Epithelial cell of proximal tubule (primary cell): ENCODE measurements at regions not wholly inside any gene's neighbourhood (a gene's known extent, or its start where the extent isn't known, plus 50 kb on each side); places are given as distances from the start of the nearest gene placed in this dataset.
A peak's percentile ranks its signal among the peaks of the same experiment; 100 is the strongest.

Source experiments
- DNase-seq: peaks from one replicate; pipeline ENCODE4 v3.0.0-alpha.2; 2011; ENCODE audit warnings: low read depth
- H3K4me3 ChIP-seq: 2 replicates; pipeline ENCODE4 v1.5.1; 2011; ENCODE audit warnings: low read depth, mild to moderate bottlenecking, low read length
- CTCF ChIP-seq: conservative IDR thresholded peaks from 2 replicates; pipeline ENCODE4 v1.5.1; 2012; ENCODE audit warnings: low read depth, mild to moderate bottlenecking, low read length

GRCh38 chr2:107729440-107729839, 97.3 kb upstream of the RGPD4 start:
- no peak for TF ChIP-seq CTCF
- no peak overlapping the region for H3K4me3 ChIP-seq
- no peak for DNase-seq

- DNase-seq: no peak
- TF ChIP-seq CTCF: no peak
- no peak overlapping the region for H3K4me3 ChIP-seq
Measured at GRCh38 chr2:107730898-107731297, 95.8 kb upstream of the RGPD4 start.

GRCh38 chr2:107731435-107731834, 95.3 kb upstream of the RGPD4 start:
- TF ChIP-seq CTCF: no peak
- no peak overlapping the region for H3K4me3 ChIP-seq
- no peak for DNase-seq

- DNase-seq: no peak
- TF ChIP-seq CTCF: no peak
- no peak overlapping the region for H3K4me3 ChIP-seq
Measured at GRCh38 chr2:107735201-107735600, 91.5 kb upstream of the RGPD4 start.

- no peak for TF ChIP-seq CTCF
- DNase-seq: no peak
- no peak overlapping the region for H3K4me3 ChIP-seq
Measured at GRCh38 chr2:107737756-107738155, 88.9 kb upstream of the RGPD4 start.

GRCh38 chr2:107738266-107738665, 88.4 kb upstream of the RGPD4 start:
- no peak for TF ChIP-seq CTCF
- H3K4me3 ChIP-seq: no peak overlapping the region
- DNase-seq: peak; percentile 49

GRCh38 chr2:107740300-107740699, 86.4 kb upstream of the RGPD4 start:
- no peak for DNase-seq
- TF ChIP-seq CTCF: no peak
- no peak overlapping the region for H3K4me3 ChIP-seq
